ENCODE measurements at regions not wholly inside any gene's neighbourhood (a gene's known extent, or its start where the extent isn't known, plus 50 kb on each side); places are given as distances from the start of the nearest gene placed in this dataset.

DNA sequence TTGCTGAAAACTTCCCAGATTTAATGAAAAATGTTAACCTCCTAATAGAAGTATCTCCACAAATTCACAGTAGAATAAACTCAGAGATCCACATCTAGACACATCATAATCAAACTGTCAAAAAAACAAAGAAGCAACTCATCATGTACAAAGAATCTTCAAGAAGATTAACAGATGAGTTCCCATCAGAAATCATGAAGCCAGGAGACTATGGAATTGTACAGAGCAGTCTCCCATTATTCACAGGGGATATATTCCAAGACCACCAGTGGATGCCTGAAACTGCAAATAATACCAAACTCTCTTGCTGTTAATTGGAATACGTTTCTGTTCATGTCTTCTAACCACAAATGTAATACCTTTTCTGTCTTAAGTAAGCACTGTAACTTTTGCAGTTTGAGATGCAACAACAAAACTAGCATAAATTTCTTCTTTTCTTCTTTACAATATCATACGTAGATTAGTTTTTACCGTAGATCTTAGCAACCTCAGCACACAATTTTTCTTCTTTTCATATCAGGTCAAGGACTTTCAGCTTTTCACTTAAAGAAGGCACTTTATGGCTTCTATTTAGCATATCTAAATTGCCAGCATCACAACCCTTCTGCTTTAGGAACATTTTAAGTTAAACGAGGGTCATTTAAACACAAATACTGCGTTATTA is 70.3 kb upstream of the MIR17HG start:
- peaks cover 5% of the 10 kb centered on the region for H3K36me3 Mint-ChIP-seq (ENCODE audit: low read depth)
- no peak overlapping the region for H3K27ac Mint-ChIP-seq (ENCODE audit: unreplicated experiment)
- TF ChIP-seq, protein P1, sequence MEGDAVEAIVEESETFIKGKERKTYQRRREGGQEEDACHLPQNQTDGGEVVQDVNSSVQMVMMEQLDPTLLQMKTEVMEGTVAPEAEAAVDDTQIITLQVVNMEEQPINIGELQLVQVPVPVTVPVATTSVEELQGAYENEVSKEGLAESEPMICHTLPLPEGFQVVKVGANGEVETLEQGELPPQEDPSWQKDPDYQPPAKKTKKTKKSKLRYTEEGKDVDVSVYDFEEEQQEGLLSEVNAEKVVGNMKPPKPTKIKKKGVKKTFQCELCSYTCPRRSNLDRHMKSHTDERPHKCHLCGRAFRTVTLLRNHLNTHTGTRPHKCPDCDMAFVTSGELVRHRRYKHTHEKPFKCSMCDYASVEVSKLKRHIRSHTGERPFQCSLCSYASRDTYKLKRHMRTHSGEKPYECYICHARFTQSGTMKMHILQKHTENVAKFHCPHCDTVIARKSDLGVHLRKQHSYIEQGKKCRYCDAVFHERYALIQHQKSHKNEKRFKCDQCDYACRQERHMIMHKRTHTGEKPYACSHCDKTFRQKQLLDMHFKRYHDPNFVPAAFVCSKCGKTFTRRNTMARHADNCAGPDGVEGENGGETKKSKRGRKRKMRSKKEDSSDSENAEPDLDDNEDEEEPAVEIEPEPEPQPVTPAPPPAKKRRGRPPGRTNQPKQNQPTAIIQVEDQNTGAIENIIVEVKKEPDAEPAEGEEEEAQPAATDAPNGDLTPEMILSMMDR (conservative IDR thresholded peaks at IDR 0.05) = no peak
- no peaks in the 10 kb centered on the region for H3K4me1 Mint-ChIP-seq
- DNase-seq (ENCODE audit: low read depth, low spot score) = no peak
- peaks cover 16% of the 10 kb centered on the region for H3K9me3 Mint-ChIP-seq
- H3K27me3 Mint-ChIP-seq (ENCODE audit: low read depth) = no peaks in the 10 kb centered on the region
- H3K4me3 Mint-ChIP-seq = no peak overlapping the region

DNA sequence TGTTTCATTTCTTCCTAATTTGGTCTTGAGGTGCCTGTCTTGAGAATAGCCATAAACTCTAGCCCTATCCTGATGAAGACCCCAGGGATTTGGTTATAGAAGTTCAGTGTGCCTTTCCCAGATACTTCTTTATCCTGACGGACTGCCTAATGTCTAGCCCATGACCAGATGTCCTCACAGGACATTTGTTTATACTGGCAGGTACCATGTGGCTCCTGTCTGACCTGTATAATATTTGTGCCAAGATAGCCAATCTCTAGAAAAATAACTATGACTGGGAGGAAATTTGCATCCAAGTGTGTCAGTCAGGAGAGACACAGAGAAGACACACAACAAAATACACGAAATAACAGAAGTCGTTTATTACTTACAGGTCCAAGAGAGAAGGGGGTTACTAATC is 69.2 kb upstream of the MIR17HG start:
- Mint-ChIP-seq H3K27ac (ENCODE audit: unreplicated experiment) (no peak overlapping the region), H3K36me3 (ENCODE audit: low read depth) (peaks cover 5% of the 10 kb centered on the region), H3K4me1 (no peaks in the 10 kb centered on the region), H3K27me3 (ENCODE audit: low read depth) (no peaks in the 10 kb centered on the region), H3K9me3 (peaks cover 16% of the 10 kb centered on the region), H3K4me3 (no peak overlapping the region)
- no peak for DNase-seq (ENCODE audit: low read depth, low spot score)
- TF ChIP-seq, protein P1 (conservative IDR thresholded peaks at IDR 0.05) = no peak

DNA sequence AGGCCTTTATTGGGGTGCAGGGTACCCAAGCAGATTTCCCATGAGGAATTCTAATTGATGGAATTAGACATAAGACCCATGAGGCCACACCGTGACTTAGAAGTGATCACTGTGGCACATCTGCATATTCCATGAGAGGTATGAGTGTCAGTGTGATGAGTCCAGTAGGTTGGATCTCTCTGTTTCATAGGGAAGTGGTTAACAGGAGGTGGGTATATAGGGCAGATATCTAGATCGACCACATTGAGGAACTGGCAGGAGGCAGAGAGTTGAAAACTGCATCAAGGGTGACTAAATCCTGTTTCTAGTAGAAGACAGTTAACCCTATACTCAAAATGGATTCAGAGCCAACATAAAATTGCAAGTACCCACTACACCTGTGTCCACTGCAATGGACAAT is 68.6 kb upstream of the MIR17HG start:
- DNase-seq (ENCODE audit: low read depth, low spot score) = no peak
- no peak overlapping the region for H3K27ac Mint-ChIP-seq (ENCODE audit: unreplicated experiment)
- TF ChIP-seq, protein P1 (conservative IDR thresholded peaks at IDR 0.05) = no peak
- peaks cover 5% of the 10 kb centered on the region for H3K36me3 Mint-ChIP-seq (ENCODE audit: low read depth)
- no peak overlapping the region for H3K4me3 Mint-ChIP-seq
- H3K4me1 Mint-ChIP-seq = no peaks in the 10 kb centered on the region
- peaks cover 16% of the 10 kb centered on the region for H3K9me3 Mint-ChIP-seq
- H3K27me3 Mint-ChIP-seq (ENCODE audit: low read depth) = no peaks in the 10 kb centered on the region

DNA sequence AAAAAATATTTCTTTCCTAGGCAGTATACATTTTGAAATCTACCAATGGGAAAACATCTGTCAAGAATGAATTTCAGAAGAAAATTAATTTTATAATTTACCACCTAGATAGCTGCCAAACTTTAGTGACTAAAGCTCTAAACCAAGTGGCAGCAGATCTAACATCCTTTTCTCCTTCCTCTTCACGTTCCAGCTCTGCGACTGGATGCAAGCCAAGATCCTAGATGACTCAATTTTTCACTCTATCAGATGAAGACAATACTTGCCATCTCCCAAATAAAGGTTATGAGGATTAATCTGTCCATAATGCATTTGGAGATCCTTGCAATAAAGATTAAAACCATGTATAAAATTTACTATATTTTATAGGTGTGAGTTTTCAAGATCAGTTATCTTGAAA is 66.7 kb upstream of the MIR17HG start:
- TF ChIP-seq, protein P1 (conservative IDR thresholded peaks at IDR 0.05) = no peak
- Mint-ChIP-seq H3K27ac (ENCODE audit: unreplicated experiment) (no peak overlapping the region), H3K36me3 (ENCODE audit: low read depth) (peaks cover 5% of the 10 kb centered on the region), H3K4me3 (no peak overlapping the region), H3K9me3 (peaks cover 16% of the 10 kb centered on the region), H3K4me1 (no peaks in the 10 kb centered on the region), H3K27me3 (ENCODE audit: low read depth) (no peaks in the 10 kb centered on the region)
- DNase-seq (ENCODE audit: low read depth, low spot score) = no peak

DNA sequence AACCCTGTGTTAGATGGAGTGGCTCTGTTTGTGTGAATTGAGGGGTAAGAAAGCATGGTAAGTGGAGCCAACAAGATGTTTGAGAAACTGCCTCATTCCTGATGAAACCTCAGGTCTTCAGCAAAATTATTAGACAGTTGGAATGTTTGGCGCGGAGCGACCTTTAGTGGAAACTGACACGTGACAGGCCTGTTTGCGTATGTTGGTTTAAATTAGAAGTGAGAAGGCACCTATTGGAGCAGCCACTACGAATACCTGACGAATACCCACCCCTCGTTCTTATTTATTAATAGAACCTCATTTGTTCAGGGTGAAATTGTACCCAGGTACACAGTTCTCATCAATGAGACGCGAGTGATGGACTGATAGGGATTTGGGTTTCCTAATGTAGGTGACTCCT is 63.2 kb upstream of the MIR17HG start:
- TF ChIP-seq, protein P1 (conservative IDR thresholded peaks at IDR 0.05) = no peak
- H3K27me3 Mint-ChIP-seq (ENCODE audit: low read depth) = no peaks in the 10 kb centered on the region
- H3K4me3 Mint-ChIP-seq = no peak overlapping the region
- peaks cover 4% of the 10 kb centered on the region for H3K9me3 Mint-ChIP-seq
- no peaks in the 10 kb centered on the region for H3K36me3 Mint-ChIP-seq (ENCODE audit: low read depth)
- H3K4me1 Mint-ChIP-seq = no peaks in the 10 kb centered on the region
- DNase-seq (ENCODE audit: low read depth, low spot score) = no peak
- H3K27ac Mint-ChIP-seq (ENCODE audit: unreplicated experiment) = no peak overlapping the region
